ENCODE measurements at regions not wholly inside any gene's neighbourhood (a gene's known extent, or its start where the extent isn't known, plus 50 kb on each side); places are given as distances from the start of the nearest gene placed in this dataset.

GRCh38 chr1:168631671-168632400 lies 55.4 kb downstream of the XCL1 start:
- Histone ChIP-seq H3K9me3 (ENCODE audit: insufficient read depth, low read length) (no peaks in the 10 kb centered on the region), H3K36me3 (replicated peaks; ENCODE audit: low read depth, low read length) (no peaks in the 10 kb centered on the region), H3K27ac (ENCODE audit: low read length) (no peak overlapping the region), H2AFZ (ENCODE audit: low read depth, low read length) (no peak overlapping the region), H3K27me3 (ENCODE audit: low read depth, low read length) (peaks cover 18% of the 10 kb centered on the region; the same call in 1 of the 2 replicates), H3K9ac (ENCODE audit: low read length) (no peak overlapping the region), H3K4me1 (ENCODE audit: low read length) (peaks cover 6% of the 10 kb centered on the region), H4K20me1 (ENCODE audit: insufficient read depth, low read length) (no peaks in the 10 kb centered on the region), H3K4me2 (ENCODE audit: low read length) (no peak overlapping the region), H3K79me2 (ENCODE audit: low read length) (no peaks in the 10 kb centered on the region), H3K4me3 (ENCODE audit: low read length) (no peak overlapping the region)
- no peak for TF ChIP-seq EZH2phosphoT487 (IDR thresholded peaks at IDR 0.05; ENCODE audit: low read depth)

GRCh38 chr1:168634951-168635532 lies 58.6 kb downstream of the XCL1 start:
- no peaks in the 10 kb centered on the region for H3K79me2 ChIP-seq (ENCODE audit: low read length)
- no peaks in the 10 kb centered on the region for H3K36me3 ChIP-seq (replicated peaks; ENCODE audit: low read depth, low read length)
- no peak overlapping the region for H3K27ac ChIP-seq (ENCODE audit: low read length)
- no peak overlapping the region for H3K4me3 ChIP-seq (ENCODE audit: low read length)
- no peaks in the 10 kb centered on the region for H3K9me3 ChIP-seq (ENCODE audit: insufficient read depth, low read length)
- TF ChIP-seq CTCF (IDR thresholded peaks at IDR 0.05; ENCODE audit: low read depth, low read length) (no peak), EZH2phosphoT487 (IDR thresholded peaks at IDR 0.05; ENCODE audit: low read depth) (no peak)
- H3K4me2 ChIP-seq (ENCODE audit: low read length) = no peak overlapping the region
- H4K20me1 ChIP-seq (ENCODE audit: insufficient read depth, low read length) = no peaks in the 10 kb centered on the region
- no peak overlapping the region for H2AFZ ChIP-seq (ENCODE audit: low read depth, low read length)
- H3K4me1 ChIP-seq (ENCODE audit: low read length) = peaks cover 26% of the 10 kb centered on the region
- no peak overlapping the region for H3K9ac ChIP-seq (ENCODE audit: low read length)
- H3K27me3 ChIP-seq (ENCODE audit: low read depth, low read length) = 0 out of 2 replicates have a peak, but pooled peaks cover 5% of the 10 kb centered on the region

GRCh38 chr1:168636200-168636599 lies 59.8 kb downstream of the XCL1 start:
- Histone ChIP-seq H3K4me2 (ENCODE audit: low read length) (no peak overlapping the region), H3K9me3 (ENCODE audit: insufficient read depth, low read length) (no peaks in the 10 kb centered on the region), H2AFZ (ENCODE audit: low read depth, low read length) (peak overlapping the region; percentile 96), H3K36me3 (replicated peaks; ENCODE audit: low read depth, low read length) (no peaks in the 10 kb centered on the region), H3K4me1 (ENCODE audit: low read length) (peaks cover 26% of the 10 kb centered on the region), H4K20me1 (ENCODE audit: insufficient read depth, low read length) (no peaks in the 10 kb centered on the region), H3K27me3 (ENCODE audit: low read depth, low read length) (0 out of 2 replicates have a peak, but pooled peaks cover 5% of the 10 kb centered on the region), H3K9ac (ENCODE audit: low read length) (no peak overlapping the region), H3K4me3 (ENCODE audit: low read length) (no peak overlapping the region), H3K27ac (ENCODE audit: low read length) (no peak overlapping the region), H3K79me2 (ENCODE audit: low read length) (no peaks in the 10 kb centered on the region)
- TF ChIP-seq CTCF (IDR thresholded peaks at IDR 0.05; ENCODE audit: low read depth, low read length) (peak; percentile 79), EZH2phosphoT487 (IDR thresholded peaks at IDR 0.05; ENCODE audit: low read depth) (no peak)

- H3K4me1 ChIP-seq (ENCODE audit: low read length) = peaks cover 26% of the 10 kb centered on the region
- no peak overlapping the region for H3K27ac ChIP-seq (ENCODE audit: low read length)
- no peaks in the 10 kb centered on the region for H3K79me2 ChIP-seq (ENCODE audit: low read length)
- H3K4me2 ChIP-seq (ENCODE audit: low read length) = no peak overlapping the region
- 0 out of 2 replicates have a peak, but pooled peaks cover 4% of the 10 kb centered on the region for H3K27me3 ChIP-seq (ENCODE audit: low read depth, low read length)
- TF ChIP-seq CTCF (IDR thresholded peaks at IDR 0.05; ENCODE audit: low read depth, low read length) (no peak), EZH2phosphoT487 (IDR thresholded peaks at IDR 0.05; ENCODE audit: low read depth) (no peak)
- no peak overlapping the region for H3K4me3 ChIP-seq (ENCODE audit: low read length)
- H4K20me1 ChIP-seq (ENCODE audit: insufficient read depth, low read length) = no peaks in the 10 kb centered on the region
- peak overlapping the region; percentile 96 for H2AFZ ChIP-seq (ENCODE audit: low read depth, low read length)
- H3K9me3 ChIP-seq (ENCODE audit: insufficient read depth, low read length) = no peaks in the 10 kb centered on the region
- H3K9ac ChIP-seq (ENCODE audit: low read length) = no peak overlapping the region
- H3K36me3 ChIP-seq (replicated peaks; ENCODE audit: low read depth, low read length) = no peaks in the 10 kb centered on the region
Observed at GRCh38 chr1:168636642-168637111, 60.3 kb downstream of the XCL1 start.

Data from OCI-LY3 (cell line).